Liver (tissue), 2 donors: ENCODE measurements at regions not wholly inside any gene's neighbourhood (a gene's known extent, or its start where the extent isn't known, plus 50 kb on each side); places are given as distances from the start of the nearest gene placed in this dataset.

Source experiments
- CTCF ChIP-seq: fragments of 150-350 bp; IDR thresholded peaks from 2 replicates; pipeline ENCODE4 v1.5.1; 2017; ENCODE audit warnings: improper control_type of control experiment, low read depth, low read length; ENCODE audit not compliant: missing input control
- MAX ChIP-seq: IDR thresholded peaks from 2 replicates; pipeline ENCODE4 v1.6.1; 2016; ENCODE audit warnings: antibody characterized with exemption
- donor health status: healthy.

- TF ChIP-seq MAX, result no peak
- TF ChIP-seq CTCF, result no peak
Measured at GRCh38 chr2:56017784-56018183, 94.2 kb upstream of the EFEMP1 start.
